EL (cell line): ENCODE measurements at regions not wholly inside any gene's neighbourhood (a gene's known extent, or its start where the extent isn't known, plus 50 kb on each side); places are given as distances from the start of the nearest gene placed in this dataset.

ENCODE experiments used
- DNase-seq: peaks from one replicate; pipeline ENCODE4 v3.0.0-alpha.2; 2016

GRCh38 chr1:25103164-25103795, 129.0 kb downstream of the SYF2 start:
- DNase-seq, result no peak

DNA sequence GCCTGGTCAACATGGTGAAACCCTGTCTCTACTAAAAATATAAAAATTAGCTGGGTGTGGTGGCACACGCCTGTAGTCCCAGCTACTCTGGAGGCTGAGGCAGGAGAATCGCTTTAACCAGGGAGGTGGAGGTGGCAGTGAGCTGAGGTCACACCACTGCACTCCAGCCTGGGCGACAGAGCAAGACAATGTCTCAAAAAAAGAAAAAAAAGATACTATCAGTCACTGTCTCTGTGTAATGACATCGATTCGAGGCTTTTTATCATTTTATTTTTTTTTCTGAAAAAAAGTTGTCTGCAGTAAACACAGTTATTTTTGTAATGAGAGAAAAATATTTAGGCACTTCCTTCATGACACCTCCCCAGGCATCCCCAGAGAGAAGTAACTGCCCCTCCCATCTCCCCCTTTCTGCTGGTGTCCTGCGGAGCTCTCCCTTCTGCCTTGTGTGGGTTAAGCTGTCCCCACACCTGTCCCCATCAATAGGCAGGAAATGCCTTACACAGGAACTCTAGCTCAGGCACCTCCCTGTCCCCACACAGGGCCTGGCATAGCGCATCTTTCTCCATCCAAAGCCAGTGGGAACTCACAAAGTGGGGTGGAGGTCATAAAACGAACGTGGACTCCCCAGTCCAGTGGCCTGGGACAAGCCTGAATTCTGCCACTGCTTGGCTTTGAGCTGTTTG, 132.0 kb downstream of the SYF2 start:
- no peak for DNase-seq

DNA sequence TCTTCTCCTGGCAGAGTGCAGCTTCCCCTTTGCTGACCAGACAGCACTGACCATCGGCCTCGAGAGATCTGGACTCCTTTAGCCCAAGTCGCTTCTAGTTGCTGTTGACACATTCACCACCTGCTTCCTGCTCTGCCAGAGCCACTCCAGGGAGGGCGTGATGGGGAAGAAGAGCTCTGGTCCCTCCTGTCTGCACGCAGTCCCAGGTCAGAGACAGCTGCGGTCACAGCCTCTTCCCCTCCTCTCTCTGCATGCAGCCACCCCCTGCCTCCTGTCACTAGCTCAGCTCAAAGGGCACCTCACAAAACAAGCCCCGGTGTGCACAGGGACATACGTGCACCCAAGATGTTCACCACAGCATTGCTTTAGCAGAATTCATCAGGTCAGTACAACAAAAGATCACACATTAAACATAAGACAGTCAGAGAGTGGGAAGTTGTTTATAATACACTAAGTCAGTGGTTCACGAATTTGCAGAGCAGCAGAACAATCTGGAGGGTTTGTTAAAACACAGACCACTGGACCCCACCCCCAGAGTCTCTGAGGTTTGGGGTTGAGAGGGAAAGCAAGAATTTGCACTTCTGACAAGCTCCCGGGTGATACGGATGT, 132.9 kb downstream of the SYF2 start:
- no peak for DNase-seq

DNA sequence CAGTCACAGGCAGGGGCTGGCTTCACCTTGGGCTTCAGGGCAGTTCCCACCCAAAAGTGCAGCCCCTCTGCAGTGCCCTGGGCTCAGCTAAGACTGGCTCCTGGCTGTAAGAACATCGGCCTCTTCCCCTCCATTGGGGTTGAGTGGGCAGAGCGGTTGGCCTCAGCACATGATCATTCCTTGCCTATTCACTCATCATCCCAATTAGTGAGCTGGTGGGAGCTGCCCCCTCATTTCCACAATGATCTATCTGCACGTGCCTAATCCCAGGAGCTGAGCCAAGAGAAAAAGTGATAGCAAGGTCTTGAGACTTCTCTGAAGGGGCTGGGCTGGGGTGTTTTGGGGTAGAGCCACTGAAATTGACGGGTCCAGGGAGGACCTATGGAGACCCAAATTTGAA, 133.6 kb downstream of the SYF2 start:
- DNase-seq, result peak; percentile 36

GRCh38 chr1:25096307-25097150, 135.8 kb downstream of the SYF2 start:
- no peak for DNase-seq

- DNase-seq, result no peak
These were observed 136.6 kb downstream of the SYF2 start for GRCh38 chr1:25095635-25096200.

DNA sequence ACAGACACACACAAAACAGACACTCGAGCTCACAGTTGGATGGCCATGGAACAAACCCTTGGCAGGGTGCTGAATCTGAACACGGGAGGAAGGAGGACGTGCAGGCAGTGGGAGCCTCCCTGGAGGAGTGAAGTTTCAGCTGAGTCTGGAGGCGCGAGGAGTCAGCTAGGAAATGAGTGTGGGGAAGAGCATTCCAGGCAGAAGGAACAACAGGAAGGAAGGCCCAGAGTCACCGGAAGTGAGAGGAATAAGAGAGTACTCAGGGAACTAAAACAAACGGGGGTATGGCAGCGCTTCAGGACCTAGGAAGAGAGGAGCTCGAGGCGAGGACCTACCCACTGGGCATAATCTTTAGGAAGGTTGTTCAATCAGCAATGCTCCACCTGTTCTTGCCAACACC, 137.3 kb downstream of the SYF2 start:
- no peak for DNase-seq

DNA sequence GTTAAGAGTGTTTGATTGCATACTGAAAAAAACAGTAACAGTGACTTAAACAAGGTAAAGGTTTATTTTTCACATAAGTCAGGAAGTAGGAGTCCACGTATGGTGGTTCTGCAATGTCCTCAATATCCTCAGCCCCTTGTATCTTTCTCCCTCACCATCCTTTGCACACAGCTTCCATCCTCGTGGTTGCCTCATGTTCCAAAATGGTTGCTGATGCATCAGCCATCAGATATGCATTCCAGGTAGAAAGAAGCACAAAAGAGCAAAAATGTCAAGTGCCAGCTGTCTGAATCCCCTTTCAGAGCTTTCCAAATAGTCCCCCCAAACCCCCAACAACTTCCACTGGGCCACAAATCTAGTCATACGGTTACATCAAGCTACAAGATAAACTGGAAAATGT, 138.1 kb downstream of the SYF2 start:
- no peak for DNase-seq

- DNase-seq, result no peak
These were observed 140.6 kb downstream of the SYF2 start for GRCh38 chr1:25091658-25092057.

DNA sequence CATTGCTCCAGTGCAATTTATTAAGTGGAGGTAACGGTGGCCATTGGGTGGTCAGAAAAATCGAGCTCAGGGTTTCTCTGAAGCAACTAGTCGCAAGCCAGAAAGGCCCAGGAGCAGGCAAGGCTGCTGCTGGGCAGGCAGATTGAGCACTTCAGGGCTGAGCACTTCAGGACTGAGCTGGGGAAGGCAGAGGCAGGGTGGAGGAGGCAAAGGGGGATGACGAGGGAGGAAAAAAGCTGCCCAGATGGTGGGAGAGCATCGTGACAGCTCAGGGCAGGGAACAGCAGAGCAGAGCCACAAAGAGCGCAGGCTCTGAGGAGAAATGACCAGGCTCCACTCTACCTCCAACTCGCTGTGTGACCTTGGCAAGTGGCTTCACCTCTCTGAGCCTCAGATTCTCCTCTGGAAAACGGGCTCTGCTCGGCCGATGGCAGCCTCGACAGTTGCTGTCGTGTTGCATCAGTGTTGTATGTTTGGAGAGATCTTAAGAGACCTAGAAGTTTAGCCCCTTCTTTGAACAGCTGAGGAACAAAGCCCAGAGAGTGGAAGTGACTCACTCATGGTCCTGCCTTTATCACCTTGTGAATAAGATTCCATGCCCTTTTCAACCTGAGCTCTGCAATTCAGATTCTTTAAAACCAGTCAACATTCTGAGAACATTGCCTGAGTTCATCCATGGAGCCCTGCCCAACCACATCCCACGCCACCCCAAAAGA, 141.4 kb downstream of the SYF2 start:
- no peak for DNase-seq

- DNase-seq, result no peak
These were observed 142.5 kb downstream of the SYF2 start for GRCh38 chr1:25089772-25090171.

DNA sequence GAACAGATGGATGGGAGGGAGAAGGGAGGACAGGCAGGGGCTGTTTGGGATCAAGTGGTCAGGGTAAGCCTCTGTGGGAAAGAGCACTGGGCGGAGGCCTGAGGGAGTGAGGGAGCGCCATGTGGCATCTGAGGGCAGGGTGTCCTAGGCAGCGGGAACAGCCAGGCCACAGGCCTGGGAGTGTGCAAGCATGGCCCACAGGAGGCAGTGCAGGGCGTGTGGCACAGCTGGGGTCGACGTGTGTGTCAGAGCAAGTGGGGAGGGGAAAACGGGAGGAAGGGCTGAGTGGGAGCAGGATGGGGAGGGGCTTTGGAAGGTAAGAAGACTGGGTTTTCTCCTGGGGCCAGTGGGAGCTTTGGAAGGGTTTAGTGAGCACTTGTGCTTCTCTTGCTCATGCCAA, 143.4 kb downstream of the SYF2 start:
- DNase-seq, result no peak

GRCh38 chr1:25088180-25088701, 144.1 kb downstream of the SYF2 start:
- DNase-seq, result no peak

GRCh38 chr1:25086518-25087079, 145.7 kb downstream of the SYF2 start:
- no peak for DNase-seq

DNA sequence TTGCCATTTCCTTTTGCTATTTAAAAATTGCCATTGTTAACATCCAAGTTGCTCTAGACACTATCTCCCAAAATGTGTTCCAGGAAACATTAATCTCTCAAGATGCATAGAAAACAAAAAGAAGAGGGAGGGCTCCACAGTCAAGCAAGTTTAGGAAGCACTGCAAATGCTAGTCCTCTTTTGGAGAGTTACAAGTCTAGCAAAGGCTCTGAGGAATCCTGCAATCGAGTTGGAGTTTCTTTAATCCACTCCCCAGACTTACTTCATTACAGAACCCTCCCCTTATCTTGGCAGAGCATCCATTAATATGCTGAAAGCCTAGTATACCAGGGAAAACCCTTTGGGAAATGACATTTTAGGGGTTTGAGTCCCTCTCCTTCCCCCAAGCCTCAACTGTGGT, 147.9 kb downstream of the SYF2 start:
- no peak for DNase-seq

GRCh38 chr1:25083481-25084345, 148.6 kb downstream of the SYF2 start:
- DNase-seq, result no peak

DNA sequence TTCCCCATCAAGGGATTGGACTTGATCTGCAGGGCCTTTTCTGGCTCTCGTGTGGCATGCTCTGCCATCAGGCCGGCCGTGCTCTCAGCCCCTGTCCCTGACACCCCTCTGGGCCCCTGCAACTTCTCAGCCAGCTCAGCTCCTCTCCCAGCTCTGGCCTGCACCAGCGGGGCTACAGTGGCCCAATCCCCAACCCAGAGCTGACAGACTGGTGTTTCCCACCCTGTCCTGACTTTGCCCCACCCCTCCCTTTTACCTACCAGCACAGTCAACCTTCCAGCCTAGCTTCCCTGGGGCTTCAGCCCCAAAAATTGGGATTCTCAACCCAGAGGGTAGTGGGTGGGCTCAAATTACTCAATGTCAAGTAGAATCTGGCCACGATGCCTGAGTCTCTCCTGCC, 149.3 kb downstream of the SYF2 start:
- no peak for DNase-seq

- peak; percentile 87 for DNase-seq
These were observed 149.9 kb downstream of the SYF2 start for GRCh38 chr1:25082216-25082899.

DNA sequence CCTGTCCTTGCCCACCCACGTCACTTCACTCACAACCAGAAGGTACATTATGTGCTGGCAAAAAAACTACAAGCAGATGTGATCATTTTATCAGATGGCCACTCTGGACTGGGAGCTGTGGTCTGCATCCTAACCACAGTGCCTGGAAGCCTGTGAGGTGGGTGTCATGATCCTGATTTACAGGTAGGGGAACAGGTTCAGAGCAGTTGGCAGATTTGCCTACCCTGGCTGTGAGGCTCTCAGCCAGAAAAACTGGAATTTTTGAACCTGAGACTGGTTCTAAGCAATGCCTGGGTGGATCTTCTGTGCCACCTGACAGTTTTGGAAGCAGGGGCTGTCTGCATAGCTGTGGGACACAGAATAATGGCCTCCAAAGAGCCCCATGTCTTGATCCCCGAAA, 150.8 kb downstream of the SYF2 start:
- DNase-seq, result no peak
